ENCODE measurements at regions not wholly inside any gene's neighbourhood (a gene's known extent, or its start where the extent isn't known, plus 50 kb on each side); places are given as distances from the start of the nearest gene placed in this dataset.

GRCh38 chr1:98371764-98372163 lies 289.8 kb upstream of the SNX7 start:
- TF ChIP-seq CTCF (IDR thresholded peaks at IDR 0.05), result no peak
- no peak for TF ChIP-seq POLR2AphosphoS5 (IDR thresholded peaks at IDR 0.05)
- TF ChIP-seq POLR2A (IDR thresholded peaks at IDR 0.05), result no peak
- TF ChIP-seq EP300 (IDR thresholded peaks at IDR 0.05), result no peak
